BE2C (cell line): ENCODE measurements at regions not wholly inside any gene's neighbourhood (a gene's known extent, or its start where the extent isn't known, plus 50 kb on each side); places are given as distances from the start of the nearest gene placed in this dataset.

Experiments used
- DNase-seq: peaks from one replicate; pipeline ENCODE4 v3.0.0-alpha.2; 2020
- H3K27me3 ChIP-seq: fragments of 250-450 bp; sonication (Bioruptor Pico); 2 replicates; pipeline ENCODE4 v1.5.1; 2020; ENCODE audit warnings: mild to moderate bottlenecking
- H3K36me3 ChIP-seq: fragments of 250-450 bp; sonication (Bioruptor Pico); 2 replicates; pipeline ENCODE4 v1.5.1; 2020; ENCODE audit warnings: mild to moderate bottlenecking
- H3K4me1 ChIP-seq: fragments of 250-450 bp; sonication (Bioruptor Pico); 2 replicates; pipeline ENCODE4 v1.5.1; 2020
- H3K4me3 ChIP-seq: 2 replicates; pipeline ENCODE4 v1.5.1; 2011; ENCODE audit warnings: low read depth, low read length
- H3K9me3 ChIP-seq: fragments of 250-450 bp; sonication (Bioruptor Pico); 2 replicates; pipeline ENCODE4 v1.5.1; 2020
- CTCF ChIP-seq: IDR thresholded peaks from 2 replicates; pipeline ENCODE4 v1.5.1; 2012; ENCODE audit warnings: mild to moderate bottlenecking, low read depth, low read length

DNA sequence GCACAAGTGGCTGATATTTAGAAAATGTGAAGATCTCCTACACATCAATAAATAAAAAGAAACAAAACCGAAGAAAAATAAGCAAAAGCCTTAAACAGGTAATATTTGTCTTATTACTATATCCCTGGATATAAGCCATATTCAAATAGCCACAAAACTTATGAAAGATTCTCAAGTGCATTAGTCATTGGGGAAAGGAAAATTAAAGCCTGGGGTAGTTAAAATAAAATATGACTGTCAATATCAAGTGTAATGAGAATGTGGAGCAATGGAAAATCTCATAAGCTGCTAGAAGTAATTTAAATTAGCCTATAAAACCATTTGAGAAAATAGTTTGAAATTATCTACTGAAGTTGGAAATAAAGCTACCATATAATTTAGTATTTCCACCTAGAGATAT is 399.9 kb downstream of the GASK1B start:
- no peaks in the 10 kb centered on the region for H3K27me3 ChIP-seq
- no peaks in the 10 kb centered on the region for H3K9me3 ChIP-seq
- peaks cover 3% of the 10 kb centered on the region for H3K4me1 ChIP-seq
- no peak overlapping the region for H3K4me3 ChIP-seq
- no peak for DNase-seq
- no peak for TF ChIP-seq CTCF
- H3K36me3 ChIP-seq: no peaks in the 10 kb centered on the region

DNA sequence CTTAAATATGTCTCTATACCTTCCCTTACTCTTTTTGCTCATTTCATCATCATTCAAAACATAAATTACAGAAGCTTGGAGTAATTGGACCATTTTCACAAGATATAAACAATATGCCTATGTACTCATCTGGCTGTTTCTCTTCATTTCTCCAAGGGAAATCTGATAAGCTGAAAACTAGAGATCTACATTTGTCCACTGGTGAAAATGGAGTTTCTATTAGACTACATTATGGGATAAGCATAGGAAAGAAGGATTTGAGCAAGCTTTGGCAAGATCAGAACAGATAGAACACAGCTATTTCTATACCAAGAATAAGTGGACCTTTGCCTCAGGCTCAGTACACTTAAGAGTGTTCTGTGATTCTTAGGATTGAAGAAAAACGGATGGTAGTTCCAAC is 404.4 kb downstream of the GASK1B start:
- H3K9me3 ChIP-seq: no peaks in the 10 kb centered on the region
- TF ChIP-seq CTCF: no peak
- no peak for DNase-seq
- no peak overlapping the region for H3K4me3 ChIP-seq
- H3K27me3 ChIP-seq: no peaks in the 10 kb centered on the region
- H3K36me3 ChIP-seq: no peaks in the 10 kb centered on the region
- peaks cover 7% of the 10 kb centered on the region for H3K4me1 ChIP-seq

DNA sequence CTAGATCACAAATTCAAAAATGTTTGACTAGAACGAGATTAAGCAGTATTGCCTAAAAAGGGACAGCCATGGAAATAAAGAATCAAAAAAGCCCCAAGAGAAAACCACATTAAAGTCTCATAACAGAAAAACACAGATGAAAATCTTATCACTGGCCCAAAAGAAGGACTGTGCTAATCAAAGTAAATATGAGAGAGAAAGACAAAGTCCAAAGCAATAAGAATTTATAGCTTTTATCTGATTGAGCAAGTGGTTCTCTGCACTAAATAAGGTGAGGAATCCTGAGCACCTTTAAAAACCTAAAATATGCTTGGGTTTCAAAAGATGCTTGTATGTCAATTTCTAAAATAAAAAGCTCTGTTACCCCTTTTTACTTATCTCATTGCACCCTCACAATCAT is 409.3 kb downstream of the GASK1B start:
- Histone ChIP-seq H3K27me3 (no peaks in the 10 kb centered on the region), H3K4me1 (peaks cover 7% of the 10 kb centered on the region), H3K9me3 (no peaks in the 10 kb centered on the region), H3K36me3 (no peaks in the 10 kb centered on the region), H3K4me3 (no peak overlapping the region)
- TF ChIP-seq CTCF: no peak
- DNase-seq: no peak

DNA sequence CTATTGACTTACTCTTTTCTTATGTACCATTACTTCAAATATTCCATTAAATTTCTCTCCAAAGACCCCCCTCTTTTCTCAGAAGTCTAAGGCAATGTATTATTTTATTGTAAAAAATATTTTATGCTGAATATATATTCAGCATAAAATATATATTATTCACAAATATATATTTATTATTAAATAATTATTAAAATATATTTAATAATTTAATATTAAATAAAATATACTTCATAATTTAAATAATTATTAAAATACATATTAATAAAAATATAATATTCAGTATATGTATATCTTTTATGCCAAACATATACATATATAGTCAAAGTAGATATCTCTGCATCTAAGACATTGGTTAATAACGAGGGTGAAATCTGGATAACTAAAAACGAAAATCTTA is 418.4 kb downstream of the GASK1B start:
- no peak for TF ChIP-seq CTCF
- Histone ChIP-seq H3K4me1 (no peaks in the 10 kb centered on the region), H3K9me3 (no peaks in the 10 kb centered on the region), H3K4me3 (no peak overlapping the region), H3K27me3 (no peaks in the 10 kb centered on the region), H3K36me3 (no peaks in the 10 kb centered on the region)
- no peak for DNase-seq

DNA sequence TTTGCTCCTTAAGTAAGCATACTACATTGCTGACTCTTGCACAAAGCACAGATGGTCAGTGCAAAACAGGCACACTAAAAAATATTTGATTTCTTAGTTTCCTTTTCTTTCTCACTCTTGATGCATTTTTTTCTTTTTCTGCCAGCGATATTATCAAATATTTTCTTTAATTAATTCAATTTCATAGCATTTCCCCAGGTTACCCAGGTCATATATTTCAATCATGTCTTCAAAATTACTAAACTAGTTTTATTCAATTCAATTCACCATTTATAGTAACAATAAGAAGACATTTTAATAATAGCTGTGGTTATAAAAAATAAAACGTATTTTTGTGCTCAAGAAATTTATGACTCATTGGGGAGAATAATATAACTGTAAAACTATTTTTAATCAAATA is 421.2 kb downstream of the GASK1B start:
- no peak overlapping the region for H3K4me3 ChIP-seq
- H3K9me3 ChIP-seq: no peaks in the 10 kb centered on the region
- no peak for TF ChIP-seq CTCF
- H3K36me3 ChIP-seq: no peaks in the 10 kb centered on the region
- DNase-seq: no peak
- no peaks in the 10 kb centered on the region for H3K27me3 ChIP-seq
- H3K4me1 ChIP-seq: no peaks in the 10 kb centered on the region

- no peak overlapping the region for H3K4me3 ChIP-seq
- H3K27me3 ChIP-seq: no peaks in the 10 kb centered on the region
- H3K9me3 ChIP-seq: no peaks in the 10 kb centered on the region
- TF ChIP-seq CTCF: no peak
- no peaks in the 10 kb centered on the region for H3K36me3 ChIP-seq
- DNase-seq: no peak
- no peaks in the 10 kb centered on the region for H3K4me1 ChIP-seq
These were observed 431.2 kb downstream of the GASK1B start for GRCh38 chr4:157741642-157742041.
